A673 (cell line): ENCODE measurements at regions not wholly inside any gene's neighbourhood (a gene's known extent, or its start where the extent isn't known, plus 50 kb on each side); places are given as distances from the start of the nearest gene placed in this dataset.

ENCODE experiments used
- EZH2 ChIP-seq: fragments of 200-600 bp; sonication (generic); IDR thresholded peaks from 2 replicates; pipeline ENCODE4 v1.6.1; 2017; ENCODE audit warnings: borderline replicate concordance, low read depth, mild to moderate bottlenecking, mixed read lengths, antibody characterized with exemption, low read length; ENCODE audit not compliant: poor library complexity, severe bottlenecking
- TF ChIP-seq, protein P1 (sequence below): fragments of 300-800, 200-600 bp; sonication (generic); conservative IDR thresholded peaks from 2 replicates; pipeline ENCODE4 v1.5.1; 2017; ENCODE audit warnings: low read depth, mild to moderate bottlenecking, antibody characterized with exemption, low read length, moderate library complexity, mixed read lengths

- TF ChIP-seq, protein P1, sequence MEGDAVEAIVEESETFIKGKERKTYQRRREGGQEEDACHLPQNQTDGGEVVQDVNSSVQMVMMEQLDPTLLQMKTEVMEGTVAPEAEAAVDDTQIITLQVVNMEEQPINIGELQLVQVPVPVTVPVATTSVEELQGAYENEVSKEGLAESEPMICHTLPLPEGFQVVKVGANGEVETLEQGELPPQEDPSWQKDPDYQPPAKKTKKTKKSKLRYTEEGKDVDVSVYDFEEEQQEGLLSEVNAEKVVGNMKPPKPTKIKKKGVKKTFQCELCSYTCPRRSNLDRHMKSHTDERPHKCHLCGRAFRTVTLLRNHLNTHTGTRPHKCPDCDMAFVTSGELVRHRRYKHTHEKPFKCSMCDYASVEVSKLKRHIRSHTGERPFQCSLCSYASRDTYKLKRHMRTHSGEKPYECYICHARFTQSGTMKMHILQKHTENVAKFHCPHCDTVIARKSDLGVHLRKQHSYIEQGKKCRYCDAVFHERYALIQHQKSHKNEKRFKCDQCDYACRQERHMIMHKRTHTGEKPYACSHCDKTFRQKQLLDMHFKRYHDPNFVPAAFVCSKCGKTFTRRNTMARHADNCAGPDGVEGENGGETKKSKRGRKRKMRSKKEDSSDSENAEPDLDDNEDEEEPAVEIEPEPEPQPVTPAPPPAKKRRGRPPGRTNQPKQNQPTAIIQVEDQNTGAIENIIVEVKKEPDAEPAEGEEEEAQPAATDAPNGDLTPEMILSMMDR: no peak
- no peak for TF ChIP-seq EZH2
Observed at GRCh38 chr21:14842601-14843000, 222.2 kb downstream of the NRIP1 start.
